AG10803 (cell line): ENCODE measurements at regions not wholly inside any gene's neighbourhood (a gene's known extent, or its start where the extent isn't known, plus 50 kb on each side); places are given as distances from the start of the nearest gene placed in this dataset.
A peak's percentile ranks its signal among the peaks of the same experiment; 100 is the strongest.

Experiments used
- DNase-seq: peaks from one replicate; pipeline ENCODE4 v3.0.0; 2010; ENCODE audit warnings: low read depth
- H3K4me3 ChIP-seq: 2 replicates; pipeline ENCODE4 v1.5.1; 2011; ENCODE audit warnings: mild to moderate bottlenecking, low read length, control low read depth
- CTCF ChIP-seq: conservative IDR thresholded peaks from 2 replicates; pipeline ENCODE4 v1.5.1; 2011; ENCODE audit warnings: mild to moderate bottlenecking, low read length, control low read depth, inconsistent platforms

GRCh38 chr4:53721263-53721662 is 130.0 kb upstream of the LNX1 start:
- DNase-seq, result peak; percentile 19
- TF ChIP-seq CTCF, result no peak
- H3K4me3 ChIP-seq, result no peak overlapping the region

- TF ChIP-seq CTCF, result no peak
- no peak for DNase-seq
- no peak overlapping the region for H3K4me3 ChIP-seq
These were observed 129.5 kb upstream of the LNX1 start for GRCh38 chr4:53720776-53721175.

- TF ChIP-seq CTCF, result no peak
- no peak overlapping the region for H3K4me3 ChIP-seq
- DNase-seq, result peak; percentile 30
These were observed 125.8 kb upstream of the LNX1 start for GRCh38 chr4:53717064-53717549.

- no peak overlapping the region for H3K4me3 ChIP-seq
- DNase-seq, result peak; percentile 33
- TF ChIP-seq CTCF, result no peak
These were observed 125.3 kb upstream of the LNX1 start for GRCh38 chr4:53716471-53717063.

GRCh38 chr4:53716011-53716410 is 124.7 kb upstream of the LNX1 start:
- no peak for TF ChIP-seq CTCF
- H3K4me3 ChIP-seq, result no peak overlapping the region
- DNase-seq, result peak; percentile 64

GRCh38 chr4:53714236-53715140 is 123.2 kb upstream of the LNX1 start:
- peak; percentile 94 for DNase-seq
- H3K4me3 ChIP-seq, result no peak overlapping the region
- no peak for TF ChIP-seq CTCF

GRCh38 chr4:53713767-53714166 is 122.5 kb upstream of the LNX1 start:
- H3K4me3 ChIP-seq, result no peak overlapping the region
- no peak for DNase-seq
- TF ChIP-seq CTCF, result no peak
